GM12865 (cell line): ENCODE measurements at regions not wholly inside any gene's neighbourhood (a gene's known extent, or its start where the extent isn't known, plus 50 kb on each side); places are given as distances from the start of the nearest gene placed in this dataset.
"Not testable (repeated sequence)": the region's sequence is repeated elsewhere in the genome, so short reads cannot be mapped to it uniquely, and the experiment has no call there.

ENCODE experiments used
- DNase-seq: peaks from one replicate; pipeline ENCODE4 v3.0.0; 2010; ENCODE audit warnings: low read depth
- H3K4me3 ChIP-seq: 2 replicates; pipeline ENCODE4 v1.5.1; 2011; ENCODE audit warnings: mild to moderate bottlenecking, low read depth, low read length, control low read depth
- CTCF ChIP-seq: IDR thresholded peaks from 2 replicates; pipeline ENCODE4 v1.5.1; 2011; ENCODE audit warnings: low read length, control low read depth, low read depth, inconsistent platforms; ENCODE audit not compliant: insufficient read depth; ENCODE audit errors: missing control alignments

- no peak for DNase-seq
- no peak for TF ChIP-seq CTCF
- no peak overlapping the region for H3K4me3 ChIP-seq
These were observed 216.2 kb upstream of the PRDM1 start for GRCh38 chr6:105869835-105870440.

GRCh38 chr6:105868823-105869460 lies 217.2 kb upstream of the PRDM1 start:
- no peak for TF ChIP-seq CTCF
- no peak for DNase-seq
- no peak overlapping the region for H3K4me3 ChIP-seq

DNA sequence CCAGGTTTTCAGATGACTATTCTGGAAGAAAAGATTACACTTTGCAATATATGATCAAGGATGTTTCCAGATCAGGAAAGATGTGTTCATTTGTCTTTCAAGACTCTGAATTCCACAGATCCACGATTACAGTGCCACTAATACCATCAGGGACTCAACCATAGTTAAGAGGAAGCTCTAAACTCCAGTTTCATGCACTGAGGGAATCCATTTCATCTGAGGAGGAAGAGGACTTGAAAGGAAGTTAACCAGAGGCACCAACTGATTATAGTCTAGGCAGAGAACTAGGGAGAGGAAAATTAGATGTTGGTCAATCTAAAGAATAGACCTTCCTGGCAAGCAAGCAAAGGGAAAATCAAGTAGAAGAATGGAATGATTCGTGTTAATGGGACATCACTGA lies 218.3 kb upstream of the PRDM1 start:
- H3K4me3 ChIP-seq, result no peak overlapping the region
- DNase-seq, result no peak
- TF ChIP-seq CTCF, result no peak

DNA sequence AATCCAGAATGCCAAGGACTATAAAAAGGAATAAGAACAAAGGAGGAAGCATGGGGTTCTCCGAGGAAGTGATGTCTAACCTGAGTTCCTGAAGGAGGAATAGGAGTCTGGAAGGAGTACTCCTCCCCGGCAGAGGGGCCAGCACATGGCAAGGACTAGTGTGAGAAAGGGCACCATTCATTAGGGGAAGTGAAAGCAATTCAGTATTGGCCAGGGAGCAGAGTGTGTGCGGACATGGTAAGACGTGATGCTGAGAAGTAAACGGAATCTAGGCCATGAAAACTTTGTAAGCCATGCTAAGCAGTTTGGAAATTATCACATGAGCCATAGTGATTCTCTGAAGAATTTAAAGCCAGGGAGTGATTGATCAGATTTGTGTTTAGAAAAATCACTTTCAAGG lies 218.9 kb upstream of the PRDM1 start:
- no peak overlapping the region for H3K4me3 ChIP-seq
- no peak for TF ChIP-seq CTCF
- no peak for DNase-seq

GRCh38 chr6:105862936-105863607 lies 223.1 kb upstream of the PRDM1 start:
- no peak overlapping the region for H3K4me3 ChIP-seq
- no peak for TF ChIP-seq CTCF
- DNase-seq, result no peak

DNA sequence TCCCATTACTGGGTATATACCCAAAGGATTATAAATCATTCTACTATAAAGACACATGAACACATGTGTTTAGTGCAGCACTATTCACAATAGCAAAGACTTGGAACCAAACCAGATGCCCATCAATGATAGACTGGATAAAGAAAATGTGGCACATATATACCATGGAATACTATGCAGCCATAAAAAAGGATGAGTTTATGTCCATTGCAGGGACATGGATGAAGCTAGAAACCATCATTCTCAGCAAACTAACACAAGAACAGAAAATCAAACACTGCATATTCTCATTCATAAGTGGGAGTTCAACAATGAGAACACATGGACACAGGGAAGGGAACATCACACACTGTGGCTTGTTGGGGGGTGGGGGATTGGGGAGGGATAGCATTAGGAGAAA lies 225.2 kb upstream of the PRDM1 start:
- not testable (repeated sequence) for DNase-seq, H3K4me3 ChIP-seq

- no peak for TF ChIP-seq CTCF
- H3K4me3 ChIP-seq, result no peak overlapping the region
- DNase-seq, result no peak
These were observed 226.7 kb upstream of the PRDM1 start for GRCh38 chr6:105859457-105859856.

- not testable (repeated sequence) for H3K4me3 ChIP-seq, DNase-seq
These were observed 227.5 kb upstream of the PRDM1 start for GRCh38 chr6:105858639-105859038.
